Upper lobe of left lung (tissue), 6 donors: ENCODE measurements at regions not wholly inside any gene's neighbourhood (a gene's known extent, or its start where the extent isn't known, plus 50 kb on each side); places are given as distances from the start of the nearest gene placed in this dataset.

Experiments used
- ATAC-seq, 2 donors: fragments of 200-7000 bp; cut with Tn5 transposase; one replicate each; pipeline ENCODE4 v1.9.1; 2022; ENCODE audit warnings: mild to moderate bottlenecking in 2 of 2, moderate library complexity in 2 of 2; ENCODE audit not compliant: low FRiP score in 2 of 2
- DNase-seq, 2 donors: peaks; one replicate each; pipeline ENCODE4 v3.0.0-alpha.2; 2019 to 2020
- H3K27ac ChIP-seq, 4 donors: fragments of 200-600 bp; sonication (generic); one replicate each; pipeline ENCODE4 v1.5.1; 2016 to 2019
- H3K27me3 ChIP-seq, 4 donors: fragments of 200-600 bp; sonication (generic); one replicate each; pipeline ENCODE4 v1.5.1; 2017 to 2019
- H3K36me3 ChIP-seq, 4 donors: fragments of 200-600 bp; sonication (generic); one replicate each; pipeline ENCODE4 v1.5.1; 2016 to 2019
- H3K4me1 ChIP-seq, 4 donors: fragments of 200-600 bp; sonication (generic); one replicate each; pipeline ENCODE4 v1.5.1; 2018 to 2019
- H3K4me3 ChIP-seq, 4 donors: fragments of 200-600 bp; sonication (generic); one replicate each; pipeline ENCODE4 v1.5.1; 2017 to 2019; ENCODE audit warnings: mild to moderate bottlenecking in 2 of 4, moderate library complexity in 1 of 4
- H3K9me3 ChIP-seq, 4 donors: fragments of 200-600 bp; sonication (generic); one replicate each; pipeline ENCODE4 v1.5.1; 2018 to 2019
- EP300 ChIP-seq, 4 donors: sonication (generic); formaldehyde crosslinking; IDR thresholded peaks; one replicate each; pipeline ENCODE4 v1.5.1; 2017; ENCODE audit warnings: antibody characterized with exemption in 4 of 4, control low read depth in 2 of 4
- POLR2A ChIP-seq, 4 donors: fragments of 450-650 bp; IDR thresholded peaks; one replicate each; pipeline ENCODE4 v1.5.1; 2016 to 2017; ENCODE audit warnings: antibody characterized with exemption in 4 of 4, mild to moderate bottlenecking in 2 of 4
- POLR2AphosphoS5 ChIP-seq, 2 donors: sonication (generic); formaldehyde crosslinking; IDR thresholded peaks; one replicate each; pipeline ENCODE4 v1.5.1; 2017; ENCODE audit warnings: antibody characterized with exemption in 2 of 2
- WGBS, 2 donors: methylation state at CpG; one replicate each; pipeline ENCODE4 v1.1.5; 2017 to 2018; 5-methylcytosine and 5-hydroxymethylcytosine counted together
- TF ChIP-seq, protein P1 (sequence below), 6 experiments: fragments of 450-650 bp in 4 of 6; fragments of 200-600 bp in 2 of 6; sonication (generic) in 2 of 6; IDR thresholded peaks; one replicate each; pipeline ENCODE4 v1.5.1; 2016 to 2019; ENCODE audit warnings: antibody characterized with exemption in 6 of 6
- donor health status: DM: no; HTN: no; CAD: no; lungs with moderate emphysema.
- donor health status: DM: no; HTN: yes; CAD: no; lungs with severe emphysema.

- Histone ChIP-seq H3K4me3 (no peak overlapping the region), H3K9me3 (no peaks in the 10 kb centered on the region), H3K4me1 (no peaks in the 10 kb centered on the region), H3K27me3 (no peaks in the 10 kb centered on the region), H3K27ac (no peak overlapping the region), H3K36me3 (no peaks in the 10 kb centered on the region)
- ATAC-seq (no peak), DNase-seq (no peak)
- WGBS, 2 donors: 82 to 84% methylated on average over 1 of the region's 1 CpG
- TF ChIP-seq EP300 (IDR thresholded peaks at IDR 0.05): no peak
- TF ChIP-seq POLR2AphosphoS5 (IDR thresholded peaks at IDR 0.05): no peak
- TF ChIP-seq POLR2A (IDR thresholded peaks at IDR 0.05): no peak
- TF ChIP-seq, protein P1, sequence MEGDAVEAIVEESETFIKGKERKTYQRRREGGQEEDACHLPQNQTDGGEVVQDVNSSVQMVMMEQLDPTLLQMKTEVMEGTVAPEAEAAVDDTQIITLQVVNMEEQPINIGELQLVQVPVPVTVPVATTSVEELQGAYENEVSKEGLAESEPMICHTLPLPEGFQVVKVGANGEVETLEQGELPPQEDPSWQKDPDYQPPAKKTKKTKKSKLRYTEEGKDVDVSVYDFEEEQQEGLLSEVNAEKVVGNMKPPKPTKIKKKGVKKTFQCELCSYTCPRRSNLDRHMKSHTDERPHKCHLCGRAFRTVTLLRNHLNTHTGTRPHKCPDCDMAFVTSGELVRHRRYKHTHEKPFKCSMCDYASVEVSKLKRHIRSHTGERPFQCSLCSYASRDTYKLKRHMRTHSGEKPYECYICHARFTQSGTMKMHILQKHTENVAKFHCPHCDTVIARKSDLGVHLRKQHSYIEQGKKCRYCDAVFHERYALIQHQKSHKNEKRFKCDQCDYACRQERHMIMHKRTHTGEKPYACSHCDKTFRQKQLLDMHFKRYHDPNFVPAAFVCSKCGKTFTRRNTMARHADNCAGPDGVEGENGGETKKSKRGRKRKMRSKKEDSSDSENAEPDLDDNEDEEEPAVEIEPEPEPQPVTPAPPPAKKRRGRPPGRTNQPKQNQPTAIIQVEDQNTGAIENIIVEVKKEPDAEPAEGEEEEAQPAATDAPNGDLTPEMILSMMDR (IDR thresholded peaks at IDR 0.05): no peak
Measured at GRCh38 chr7:119703895-119704294, 569.1 kb upstream of the KCND2 start.

GRCh38 chr7:119706608-119707007 is 566.4 kb upstream of the KCND2 start:
- 80 to 81% methylated on average over 2 of the region's 2 CpGs for WGBS, 2 donors
- DNase-seq: no peak
- H3K9me3 ChIP-seq: no peaks in the 10 kb centered on the region
- no peak overlapping the region for H3K4me3 ChIP-seq
- no peak for ATAC-seq
- H3K27ac ChIP-seq: no peak overlapping the region
- H3K36me3 ChIP-seq: no peaks in the 10 kb centered on the region
- no peak for TF ChIP-seq EP300 (IDR thresholded peaks at IDR 0.05)
- TF ChIP-seq, protein P1 (IDR thresholded peaks at IDR 0.05): no peak
- no peak for TF ChIP-seq POLR2A (IDR thresholded peaks at IDR 0.05)
- no peak for TF ChIP-seq POLR2AphosphoS5 (IDR thresholded peaks at IDR 0.05)
- H3K4me1 ChIP-seq: no peaks in the 10 kb centered on the region
- H3K27me3 ChIP-seq: no peaks in the 10 kb centered on the region

- WGBS, 2 donors: 41 to 51% methylated on average over 3 of the region's 3 CpGs
- Histone ChIP-seq H3K4me1 (no peaks in the 10 kb centered on the region), H3K27me3 (no peaks in the 10 kb centered on the region), H3K9me3 (no peaks in the 10 kb centered on the region), H3K4me3 (no peak overlapping the region), H3K36me3 (no peaks in the 10 kb centered on the region), H3K27ac (no peak overlapping the region)
- TF ChIP-seq POLR2AphosphoS5 (IDR thresholded peaks at IDR 0.05) (no peak), EP300 (IDR thresholded peaks at IDR 0.05) (no peak), POLR2A (IDR thresholded peaks at IDR 0.05) (no peak)
- TF ChIP-seq, protein P1 (IDR thresholded peaks at IDR 0.05): no peak
- DNase-seq (no peak), ATAC-seq (no peak)
Measured at GRCh38 chr7:119708891-119709290, 564.1 kb upstream of the KCND2 start.

DNA sequence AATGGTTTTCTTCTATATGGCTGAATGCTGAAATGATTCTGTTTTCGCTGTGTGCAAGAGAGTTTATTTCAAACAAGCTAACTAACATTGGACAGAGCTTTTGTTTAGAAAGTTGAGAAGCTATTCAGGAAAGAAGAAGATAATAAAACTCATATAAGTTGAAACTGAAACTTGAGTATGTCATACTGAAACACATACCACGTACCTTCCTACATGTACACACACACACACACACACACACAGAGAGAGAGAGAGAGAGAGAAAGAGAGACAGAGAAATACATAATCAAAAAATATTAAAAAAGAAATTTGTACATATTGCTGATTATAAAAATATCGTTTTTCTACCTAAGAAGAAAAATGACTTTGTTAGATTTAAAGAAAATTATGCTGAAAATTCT is 561.9 kb upstream of the KCND2 start:
- no peaks in the 10 kb centered on the region for H3K36me3 ChIP-seq
- H3K9me3 ChIP-seq: no peaks in the 10 kb centered on the region
- TF ChIP-seq POLR2A (IDR thresholded peaks at IDR 0.05) (no peak), EP300 (IDR thresholded peaks at IDR 0.05) (no peak), POLR2AphosphoS5 (IDR thresholded peaks at IDR 0.05) (no peak)
- TF ChIP-seq, protein P1 (IDR thresholded peaks at IDR 0.05): no peak
- WGBS, 2 donors: 77 to 82% methylated on average over 3 of the region's 3 CpGs
- H3K4me3 ChIP-seq: no peak overlapping the region
- DNase-seq (no peak), ATAC-seq (no peak)
- no peaks in the 10 kb centered on the region for H3K4me1 ChIP-seq
- no peaks in the 10 kb centered on the region for H3K27me3 ChIP-seq
- H3K27ac ChIP-seq: no peak overlapping the region

DNA sequence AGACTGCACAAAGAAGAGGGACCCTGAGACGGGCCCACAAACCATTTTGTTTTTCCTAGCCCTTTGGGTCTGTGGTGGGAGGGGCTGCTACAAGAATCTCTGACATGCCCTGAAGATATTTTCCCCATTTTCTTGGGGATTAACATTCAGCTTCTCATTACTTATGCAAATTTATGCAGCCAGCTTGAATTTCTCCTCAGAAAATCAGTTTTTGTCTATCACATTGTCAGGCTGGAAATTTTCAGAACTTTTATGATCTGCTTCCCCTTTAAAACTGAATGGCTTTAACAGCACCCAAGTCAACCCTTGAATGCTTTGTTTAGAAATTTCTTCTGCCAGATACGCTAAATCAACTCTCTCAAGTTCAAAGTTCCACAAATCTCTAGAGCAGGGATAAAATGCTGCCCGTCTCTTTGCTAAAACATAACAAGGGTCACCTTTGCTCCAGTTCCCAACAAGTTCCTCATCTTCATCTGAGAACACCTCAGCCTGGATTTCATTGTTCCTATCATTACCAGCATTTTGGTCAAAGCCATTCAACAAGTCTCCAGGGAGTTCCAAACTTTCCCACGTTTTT is 560.0 kb upstream of the KCND2 start:
- TF ChIP-seq, protein P1 (IDR thresholded peaks at IDR 0.05): no peak
- no peak for TF ChIP-seq EP300 (IDR thresholded peaks at IDR 0.05)
- no peaks in the 10 kb centered on the region for H3K36me3 ChIP-seq
- DNase-seq (no peak), ATAC-seq (no peak)
- H3K9me3 ChIP-seq: no peaks in the 10 kb centered on the region
- no peaks in the 10 kb centered on the region for H3K4me1 ChIP-seq
- 61 to 62% methylated on average over 4 of the region's 4 CpGs for WGBS, 2 donors
- H3K4me3 ChIP-seq: no peak overlapping the region
- no peak overlapping the region for H3K27ac ChIP-seq
- H3K27me3 ChIP-seq: no peaks in the 10 kb centered on the region
